HL-60 (cell line): ENCODE measurements at regions not wholly inside any gene's neighbourhood (a gene's known extent, or its start where the extent isn't known, plus 50 kb on each side); places are given as distances from the start of the nearest gene placed in this dataset.

ENCODE experiments used
- DNase-seq, 2 experiments: peaks; one replicate each; pipeline ENCODE4 v3.0.0-alpha.2; 2010 to 2020; ENCODE audit warnings: low read depth in 1 of 2, low spot score in 1 of 2
- H3K27ac ChIP-seq: fragments of 250-450 bp; sonication (Bioruptor Pico); replicated peaks from 2 replicates; pipeline ENCODE4 v1.5.1; 2020; ENCODE audit warnings: mild to moderate bottlenecking, moderate library complexity
- H3K27me3 ChIP-seq: fragments of 250-450 bp; sonication (Bioruptor Pico); 2 replicates; pipeline ENCODE4 v1.5.1; 2021; ENCODE audit warnings: mild to moderate bottlenecking, moderate library complexity; ENCODE audit not compliant: insufficient read depth, poor library complexity, severe bottlenecking
- H3K4me3 ChIP-seq: replicated peaks from 2 replicates; pipeline ENCODE4 v1.5.1; 2011; ENCODE audit warnings: mild to moderate bottlenecking, control low read depth, low read length; ENCODE audit not compliant: insufficient read depth
- CTCF ChIP-seq: IDR thresholded peaks from one replicate; pipeline ENCODE4 v1.5.1; 2011; ENCODE audit warnings: low read length, control low read depth, inconsistent platforms; ENCODE audit not compliant: insufficient read depth
- GABPA ChIP-seq: IDR thresholded peaks from 2 replicates; pipeline ENCODE4 v1.6.1; 2012; ENCODE audit warnings: low read depth
- POLR2AphosphoS5 ChIP-seq: IDR thresholded peaks from 2 replicates; pipeline ENCODE4 v1.6.1; 2012; ENCODE audit warnings: low read depth
- REST ChIP-seq: IDR thresholded peaks from 2 replicates; pipeline ENCODE4 v1.6.1; 2012; ENCODE audit warnings: low read depth; ENCODE audit not compliant: insufficient replicate concordance
- SPI1 ChIP-seq: IDR thresholded peaks from 2 replicates; pipeline ENCODE4 v1.6.1; 2012; ENCODE audit warnings: low read depth, mild to moderate bottlenecking, borderline replicate concordance

DNA sequence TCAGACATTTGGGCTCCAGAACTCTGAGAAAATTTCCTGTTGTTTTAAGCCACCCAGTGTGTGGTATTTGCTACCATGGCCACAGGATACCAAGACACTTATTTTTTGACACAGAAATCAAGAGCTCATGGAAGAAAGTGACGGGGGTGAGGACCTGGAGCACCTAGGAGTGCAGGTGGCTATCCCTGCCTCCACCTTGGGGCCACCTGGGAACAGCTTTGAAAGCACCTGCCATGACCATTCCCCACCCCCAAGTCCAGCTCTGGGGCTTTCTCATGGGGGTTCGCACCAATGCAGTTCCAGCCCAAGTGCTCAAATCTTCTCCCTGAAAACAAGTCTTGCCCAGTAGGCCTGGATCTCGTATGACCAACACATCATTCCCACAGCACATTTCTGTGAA lies 214.9 kb upstream of the IRX1 start:
- no peak for DNase-seq
- TF ChIP-seq GABPA, result no peak
- no peak for TF ChIP-seq POLR2AphosphoS5
- no peak for TF ChIP-seq REST
- no peak for TF ChIP-seq CTCF
- TF ChIP-seq SPI1, result no peak
- H3K27ac ChIP-seq, result no peak overlapping the region
- no peak overlapping the region for H3K4me3 ChIP-seq
- no peaks in the 10 kb centered on the region for H3K27me3 ChIP-seq

DNA sequence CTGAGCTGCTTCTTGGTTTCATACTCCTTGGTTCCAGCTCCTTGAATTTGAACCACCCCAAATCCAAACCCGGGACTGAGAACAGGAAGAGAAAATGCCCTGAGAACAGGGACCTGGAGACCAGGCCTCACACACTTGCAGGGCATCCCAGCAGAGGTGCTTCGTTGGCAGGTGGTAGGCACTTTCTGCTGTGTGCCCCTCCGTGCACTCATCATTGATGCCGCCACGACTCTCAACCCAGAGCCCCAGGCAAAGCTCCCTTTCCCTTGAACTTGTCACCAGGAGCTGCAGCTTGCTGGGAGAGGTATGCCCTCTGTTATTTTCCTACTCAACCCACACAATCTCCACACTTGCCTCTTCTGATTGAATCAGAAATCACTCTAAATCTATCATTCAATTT lies 217.8 kb upstream of the IRX1 start:
- H3K4me3 ChIP-seq, result no peak overlapping the region
- no peaks in the 10 kb centered on the region for H3K27me3 ChIP-seq
- no peak for DNase-seq
- TF ChIP-seq POLR2AphosphoS5, result no peak
- TF ChIP-seq REST, result no peak
- TF ChIP-seq SPI1, result no peak
- no peak for TF ChIP-seq GABPA
- no peak for TF ChIP-seq CTCF
- H3K27ac ChIP-seq, result no peak overlapping the region

- H3K27ac ChIP-seq, result no peak overlapping the region
- no peak overlapping the region for H3K4me3 ChIP-seq
- no peak for TF ChIP-seq REST
- no peak for TF ChIP-seq POLR2AphosphoS5
- no peak for TF ChIP-seq CTCF
- no peak for TF ChIP-seq GABPA
- TF ChIP-seq SPI1, result no peak
- H3K27me3 ChIP-seq, result no peaks in the 10 kb centered on the region
- DNase-seq, result no peak
These were observed 218.5 kb upstream of the IRX1 start for GRCh38 chr5:3377176-3377575.
